Lung (tissue), 11 donors: ENCODE measurements at regions not wholly inside any gene's neighbourhood (a gene's known extent, or its start where the extent isn't known, plus 50 kb on each side); places are given as distances from the start of the nearest gene placed in this dataset.

ENCODE experiments used
- ATAC-seq: fragments of 200-7000 bp; cut with Tn5 transposase; one replicate; pipeline ENCODE4 v1.9.1; 2020; ENCODE audit warnings: moderate number of reproducible peaks; ENCODE audit not compliant: insufficient read depth, low FRiP score
- DNase-seq, 3 donors: peaks; one replicate each; pipeline ENCODE4 v3.0.0-alpha.2; 2013 to 2017
- H3K27ac ChIP-seq, 2 donors: one replicate each; pipeline ENCODE4 v1.5.1; 2013; ENCODE audit warnings: mild to moderate bottlenecking in 2 of 2, moderate library complexity in 2 of 2, control low read depth in 1 of 2, inconsistent platforms in 1 of 2, low read depth in 1 of 2, low read length in 1 of 2
- H3K27me3 ChIP-seq, 3 donors: one replicate each; pipeline ENCODE4 v1.5.1; 2013; ENCODE audit warnings: low read length in 2 of 3; ENCODE audit not compliant: control insufficient read depth in 3 of 3, insufficient read depth in 3 of 3
- H3K36me3 ChIP-seq, 4 donors: one replicate each; pipeline ENCODE4 v1.5.1; 2013; ENCODE audit warnings: low read length in 4 of 4, mild to moderate bottlenecking in 1 of 4, moderate library complexity in 1 of 4; ENCODE audit not compliant: control insufficient read depth in 4 of 4, insufficient read depth in 4 of 4
- H3K4me1 ChIP-seq, 5 donors: one replicate each; pipeline ENCODE4 v1.5.1; 2013; ENCODE audit warnings: low read length in 5 of 5, mild to moderate bottlenecking in 2 of 5, moderate library complexity in 1 of 5; ENCODE audit not compliant: control insufficient read depth in 5 of 5, insufficient read depth in 5 of 5
- H3K4me3 ChIP-seq: one replicate; pipeline ENCODE4 v1.5.1; 2013; ENCODE audit warnings: mild to moderate bottlenecking, control low read depth, moderate library complexity
- H3K9ac ChIP-seq, 2 donors: one replicate each; pipeline ENCODE4 v1.5.1; 2013; ENCODE audit warnings: low read length in 2 of 2, control low read depth in 1 of 2; ENCODE audit not compliant: insufficient read depth in 1 of 2
- H3K9me3 ChIP-seq, 4 donors: one replicate each; pipeline ENCODE4 v1.5.1; 2013; ENCODE audit warnings: low read length in 3 of 4, mild to moderate bottlenecking in 1 of 4, moderate library complexity in 1 of 4; ENCODE audit not compliant: control insufficient read depth in 4 of 4, insufficient read depth in 3 of 4
- WGBS, 2 donors: extraction: QIAGEN DNeasy Blood & Tissue Kit; methylation state at CpG; one replicate each; pipeline ENCODE4 v1.1.7; 2013; 5-methylcytosine and 5-hydroxymethylcytosine counted together
- TF ChIP-seq, protein P1 (sequence below): IDR thresholded peaks from 2 replicates; pipeline ENCODE4 v1.5.1; 2012; ENCODE audit warnings: mild to moderate bottlenecking; ENCODE audit errors: control extremely low read depth, extremely low read depth
- donor health status: control.
- donor health status: control.
- donor health status: Bipolar disorder and iron deficiency.
- donor health status: healthy.
- donor health status: DM: yes; HTN: yes; CAD: no.

DNA sequence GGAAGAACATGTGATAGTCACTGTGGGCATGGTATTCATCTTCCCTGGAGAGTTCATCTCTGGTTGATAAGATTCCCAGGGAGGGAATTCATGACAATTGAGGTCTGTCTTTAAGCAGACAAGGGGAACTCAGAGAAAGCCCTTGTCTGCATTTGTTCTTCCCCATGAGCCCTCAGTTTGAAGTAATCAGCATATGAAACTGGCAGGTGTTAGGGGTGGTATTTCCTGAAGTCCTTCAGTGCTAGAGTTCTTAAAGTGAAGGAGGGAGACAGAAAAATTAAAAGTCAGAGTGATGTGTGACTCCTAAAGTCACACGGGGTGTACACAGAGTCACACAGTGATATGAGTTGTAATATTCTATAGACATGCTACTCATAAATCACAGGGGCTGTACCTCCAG lies 60.6 kb upstream of the SYK start:
- H3K27me3 ChIP-seq, result no peaks in the 10 kb centered on the region
- DNase-seq, result no peak

DNA sequence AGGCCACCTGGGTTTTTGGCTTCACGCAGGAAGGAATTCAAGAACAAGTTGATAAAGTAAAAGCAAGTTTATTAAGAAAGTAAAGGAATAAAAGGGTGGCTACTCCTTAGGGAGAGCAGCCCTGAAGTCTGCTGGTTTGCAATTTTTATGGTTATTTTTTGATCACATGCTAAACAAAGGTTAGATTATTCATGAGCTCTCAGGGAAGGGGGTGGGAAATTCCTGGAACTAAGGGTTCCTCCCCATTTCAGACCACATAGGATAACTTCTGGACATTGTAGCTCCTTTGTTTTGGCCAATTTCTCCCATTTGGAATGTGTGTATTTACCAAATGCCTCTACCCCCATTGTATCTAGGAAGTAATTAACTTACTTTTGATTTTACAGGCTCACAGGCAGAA lies 63.9 kb upstream of the SYK start:
- TF ChIP-seq, protein P1, sequence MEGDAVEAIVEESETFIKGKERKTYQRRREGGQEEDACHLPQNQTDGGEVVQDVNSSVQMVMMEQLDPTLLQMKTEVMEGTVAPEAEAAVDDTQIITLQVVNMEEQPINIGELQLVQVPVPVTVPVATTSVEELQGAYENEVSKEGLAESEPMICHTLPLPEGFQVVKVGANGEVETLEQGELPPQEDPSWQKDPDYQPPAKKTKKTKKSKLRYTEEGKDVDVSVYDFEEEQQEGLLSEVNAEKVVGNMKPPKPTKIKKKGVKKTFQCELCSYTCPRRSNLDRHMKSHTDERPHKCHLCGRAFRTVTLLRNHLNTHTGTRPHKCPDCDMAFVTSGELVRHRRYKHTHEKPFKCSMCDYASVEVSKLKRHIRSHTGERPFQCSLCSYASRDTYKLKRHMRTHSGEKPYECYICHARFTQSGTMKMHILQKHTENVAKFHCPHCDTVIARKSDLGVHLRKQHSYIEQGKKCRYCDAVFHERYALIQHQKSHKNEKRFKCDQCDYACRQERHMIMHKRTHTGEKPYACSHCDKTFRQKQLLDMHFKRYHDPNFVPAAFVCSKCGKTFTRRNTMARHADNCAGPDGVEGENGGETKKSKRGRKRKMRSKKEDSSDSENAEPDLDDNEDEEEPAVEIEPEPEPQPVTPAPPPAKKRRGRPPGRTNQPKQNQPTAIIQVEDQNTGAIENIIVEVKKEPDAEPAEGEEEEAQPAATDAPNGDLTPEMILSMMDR, result no peak
- no peak for ATAC-seq
- DNase-seq, result no peak
- WGBS, 2 donors, result 85 to 100% methylated on average over 1 of the region's 1 CpG
- Histone ChIP-seq H3K9me3 (peaks cover 0 to 4% (median under 1%) of the 10 kb centered on the region in 4 donors), H3K4me3 (no peak overlapping the region), H3K4me1 (no peaks in the 10 kb centered on the region), H3K36me3 (no peaks in the 10 kb centered on the region), H3K9ac (no peak overlapping the region), H3K27me3 (no peaks in the 10 kb centered on the region), H3K27ac (no peak overlapping the region)

More for the DNA sequence above, 60.6 kb upstream of the SYK start:
- Histone ChIP-seq H3K4me3 (no peak overlapping the region), H3K27ac (no peak overlapping the region), H3K9ac (no peak overlapping the region), H3K9me3 (peaks cover 0 to 4% (median under 1%) of the 10 kb centered on the region in 4 donors), H3K36me3 (no peaks in the 10 kb centered on the region), H3K4me1 (no peaks in the 10 kb centered on the region)
- TF ChIP-seq, protein P1, result no peak
- no peak for ATAC-seq
- 85 to 89% methylated on average over 1 of the region's 1 CpG for WGBS, 2 donors

DNA sequence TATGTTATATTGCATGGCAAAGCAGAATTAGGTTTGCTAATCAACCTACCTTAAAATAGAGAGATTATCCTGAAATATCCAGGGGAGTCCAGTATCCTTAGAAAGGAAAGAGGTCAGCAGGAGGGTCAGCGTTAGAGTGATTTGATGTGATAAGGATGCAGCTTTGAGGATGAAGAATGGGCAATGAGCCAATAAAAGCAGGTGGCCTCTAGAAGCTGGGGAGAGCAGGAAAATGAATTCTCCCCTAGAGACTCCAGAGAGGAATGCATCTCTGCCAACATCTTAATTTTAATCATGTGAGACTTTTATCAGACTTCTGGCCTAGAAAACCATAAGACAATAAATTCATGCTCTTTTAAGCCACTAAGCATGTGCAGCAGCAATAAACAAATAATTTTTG lies 65.7 kb upstream of the SYK start:
- Histone ChIP-seq H3K36me3 (no peaks in the 10 kb centered on the region), H3K4me3 (no peak overlapping the region), H3K9ac (no peak overlapping the region), H3K4me1 (no peaks in the 10 kb centered on the region), H3K27ac (no peak overlapping the region), H3K27me3 (no peaks in the 10 kb centered on the region), H3K9me3 (peaks cover 0 to 4% (median under 1%) of the 10 kb centered on the region in 4 donors)
- DNase-seq (no peak), ATAC-seq (no peak)
- TF ChIP-seq, protein P1, result no peak
- 50 to 68% methylated on average over 1 of the region's 1 CpG for WGBS, 2 donors

DNA sequence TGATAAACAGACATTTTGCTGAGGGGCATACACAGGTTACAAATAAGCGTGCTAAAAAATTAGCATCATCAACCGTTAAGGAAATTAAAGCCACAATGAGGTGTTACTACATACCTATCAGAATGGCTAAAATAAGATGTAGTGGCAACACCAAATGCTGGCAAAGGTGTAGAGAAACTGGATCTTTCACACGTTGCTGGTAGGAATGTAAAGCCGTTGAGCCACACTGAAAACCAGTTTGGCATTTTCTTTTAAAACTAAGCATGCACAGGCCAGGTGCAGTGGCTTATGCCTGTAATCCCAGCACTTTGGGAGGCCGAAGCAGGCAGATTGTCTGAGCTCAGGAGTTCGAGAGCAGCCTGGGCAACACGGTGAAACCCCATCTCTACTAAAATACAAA lies 67.0 kb upstream of the SYK start:
- no peaks in the 10 kb centered on the region for H3K27me3 ChIP-seq
- H3K9me3 ChIP-seq, result peaks cover 0 to 4% (median under 1%) of the 10 kb centered on the region in 4 donors
- no peak for ATAC-seq
- H3K4me1 ChIP-seq, result no peaks in the 10 kb centered on the region
- H3K36me3 ChIP-seq, result no peaks in the 10 kb centered on the region
- TF ChIP-seq, protein P1, result no peak
- DNase-seq, result no peak
- no peak overlapping the region for H3K4me3 ChIP-seq
- no peak overlapping the region for H3K9ac ChIP-seq
- WGBS, 2 donors, result 83 to 84% methylated on average over 7 of the region's 7 CpGs
- H3K27ac ChIP-seq, result no peak overlapping the region
